Adrenal gland (tissue), 9 donors: ENCODE measurements at regions not wholly inside any gene's neighbourhood (a gene's known extent, or its start where the extent isn't known, plus 50 kb on each side); places are given as distances from the start of the nearest gene placed in this dataset.

Experiments used
- DNase-seq, 7 donors: peaks; one replicate each; pipeline ENCODE4 v3.0.0-alpha.2; 2019 to 2020
- H3K27ac ChIP-seq, 5 donors: fragments of 200-600 bp; sonication (generic) in 4 of 5; 1 replicate in 3 of 5; 2 replicates in 2 of 5; pipeline versions ENCODE4 v1.5.1 to v1.8.0; 2016 to 2020; ENCODE audit warnings: mild to moderate bottlenecking in 1 of 5
- H3K27me3 ChIP-seq: fragments of 200-600 bp; 2 replicates; pipeline ENCODE4 v1.8.0; 2021
- H3K36me3 ChIP-seq, 2 donors: fragments of 200-600 bp; replicated peaks in 1 of 2; 1 replicate in 1 of 2; 2 replicates in 1 of 2; pipeline versions ENCODE4 v1.5.1 to v1.8.0; 2018 to 2022
- H3K4me1 ChIP-seq, 2 donors: fragments of 200-600 bp; replicated peaks in 1 of 2; 1 replicate in 1 of 2; 2 replicates in 1 of 2; pipeline versions ENCODE4 v1.5.1 to v1.8.0; 2018 to 2021
- H3K4me3 ChIP-seq, 4 donors: fragments of 200-600 bp; sonication (generic) in 3 of 4; one replicate each; pipeline ENCODE4 v1.5.1; 2016 to 2018
- H3K9me3 ChIP-seq, 3 donors: fragments of 200-600 bp; sonication (generic) in 1 of 3; replicated peaks in 1 of 3; 1 replicate in 2 of 3; 2 replicates in 1 of 3; pipeline versions ENCODE4 v1.5.1 to v1.8.0; 2016 to 2021
- POLR2A ChIP-seq, 2 donors: fragments of 450-650 bp; IDR thresholded peaks; one replicate each; pipeline ENCODE4 v1.6.1; 2017; ENCODE audit warnings: antibody characterized with exemption in 2 of 2, mild to moderate bottlenecking in 2 of 2, moderate library complexity in 1 of 2
- WGBS, 4 donors: extraction: QIAGEN DNeasy Blood & Tissue Kit in 2 of 4; methylation state at CpG; one replicate each; pipeline versions ENCODE4 v1.1.5 to v1.1.7; 2013 to 2017; 5-methylcytosine and 5-hydroxymethylcytosine counted together
- intact Hi-C, 2 donors: fragments of 100-400 bp; cut with DNase I; formaldehyde crosslinking; loops; one replicate each; pipeline versions ENCODE4 v1.14.1 to v1.15.0; 2022 to 2023
- TF ChIP-seq, protein P1 (sequence below), 6 experiments: fragments of 450-650 bp in 4 of 6; fragments of 200-600 bp in 2 of 6; sonication (generic) in 1 of 6; IDR thresholded peaks; 1 replicate in 5 of 6; 2 replicates in 1 of 6; pipeline versions ENCODE4 v1.5.1 to v1.8.0; 2016 to 2021; ENCODE audit warnings: antibody characterized with exemption in 6 of 6, mild to moderate bottlenecking in 2 of 6, moderate library complexity in 1 of 6
- donor health status: healthy with polysubstance abuse.
- donor health status: Bipolar disorder and iron deficiency.
- donor health status: DM: yes; HTN: yes; CAD: no.
- donor health status: DM: no; HTN: no; CAD: no.
- donor health status: DM: no; HTN: no; CAD: no.

DNA sequence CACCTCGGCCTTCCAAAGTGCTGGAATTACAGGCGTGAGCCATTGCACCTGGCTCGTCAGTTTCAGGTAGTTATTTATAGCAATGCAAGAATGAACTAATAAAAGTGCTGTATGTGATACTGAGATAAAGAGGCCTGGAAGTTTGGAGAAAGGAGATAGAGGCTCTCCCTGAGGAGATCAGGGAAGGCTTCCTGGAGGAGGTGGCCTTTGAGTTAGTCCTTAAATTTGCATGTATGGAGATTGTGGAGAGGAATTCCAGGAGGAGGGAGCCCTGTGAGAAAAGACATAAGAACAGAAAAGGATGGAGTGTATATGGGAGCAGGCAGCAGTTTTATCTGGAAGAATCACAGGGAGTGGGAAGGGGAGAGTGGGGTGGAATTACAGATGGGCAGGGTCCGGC is 276.6 kb upstream of the EEF2KMT start:
- Histone ChIP-seq H3K4me1 (no peaks in the 10 kb centered on the region), H3K36me3 (no peaks in the 10 kb centered on the region), H3K27ac (no peak overlapping the region), H3K9me3 (no peaks in the 10 kb centered on the region), H3K27me3 (no peaks in the 10 kb centered on the region), H3K4me3 (no peak overlapping the region)
- DNase-seq, result no peak
- WGBS, 4 donors, result 55 to 76% (median 63%) methylated on average over 4 of the region's 4 CpGs
- TF ChIP-seq, protein P1, sequence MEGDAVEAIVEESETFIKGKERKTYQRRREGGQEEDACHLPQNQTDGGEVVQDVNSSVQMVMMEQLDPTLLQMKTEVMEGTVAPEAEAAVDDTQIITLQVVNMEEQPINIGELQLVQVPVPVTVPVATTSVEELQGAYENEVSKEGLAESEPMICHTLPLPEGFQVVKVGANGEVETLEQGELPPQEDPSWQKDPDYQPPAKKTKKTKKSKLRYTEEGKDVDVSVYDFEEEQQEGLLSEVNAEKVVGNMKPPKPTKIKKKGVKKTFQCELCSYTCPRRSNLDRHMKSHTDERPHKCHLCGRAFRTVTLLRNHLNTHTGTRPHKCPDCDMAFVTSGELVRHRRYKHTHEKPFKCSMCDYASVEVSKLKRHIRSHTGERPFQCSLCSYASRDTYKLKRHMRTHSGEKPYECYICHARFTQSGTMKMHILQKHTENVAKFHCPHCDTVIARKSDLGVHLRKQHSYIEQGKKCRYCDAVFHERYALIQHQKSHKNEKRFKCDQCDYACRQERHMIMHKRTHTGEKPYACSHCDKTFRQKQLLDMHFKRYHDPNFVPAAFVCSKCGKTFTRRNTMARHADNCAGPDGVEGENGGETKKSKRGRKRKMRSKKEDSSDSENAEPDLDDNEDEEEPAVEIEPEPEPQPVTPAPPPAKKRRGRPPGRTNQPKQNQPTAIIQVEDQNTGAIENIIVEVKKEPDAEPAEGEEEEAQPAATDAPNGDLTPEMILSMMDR (IDR thresholded peaks at IDR 0.05), result no peak
- TF ChIP-seq POLR2A (IDR thresholded peaks at IDR 0.05), result no peak
- intact Hi-C loops, result no loop called here

DNA sequence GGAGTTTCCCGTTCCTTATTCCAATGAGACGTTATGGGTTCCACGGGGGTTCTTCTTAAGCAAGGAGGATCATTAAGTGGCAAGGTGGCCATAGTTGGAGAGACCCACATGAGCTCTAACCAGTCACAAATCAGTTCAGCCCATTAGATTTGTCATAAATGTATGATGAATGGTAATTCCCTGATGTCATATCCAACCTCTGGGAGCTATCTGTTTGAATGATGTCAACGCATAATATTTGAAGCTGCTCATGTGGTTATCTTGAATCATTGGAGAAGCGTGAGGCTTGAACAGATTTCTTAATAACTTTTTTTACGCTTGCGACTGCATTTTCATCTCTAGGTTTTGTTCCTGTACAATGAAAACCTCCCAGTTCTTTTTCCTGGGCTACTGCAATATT is 270.4 kb upstream of the EEF2KMT start:
- TF ChIP-seq, protein P1 (IDR thresholded peaks at IDR 0.05), result no peak
- TF ChIP-seq POLR2A (IDR thresholded peaks at IDR 0.05), result no peak
- intact Hi-C loops, result no loop called here
- WGBS, 4 donors, result 53 to 69% (median 57%) methylated on average over 7 of the region's 7 CpGs

DNA sequence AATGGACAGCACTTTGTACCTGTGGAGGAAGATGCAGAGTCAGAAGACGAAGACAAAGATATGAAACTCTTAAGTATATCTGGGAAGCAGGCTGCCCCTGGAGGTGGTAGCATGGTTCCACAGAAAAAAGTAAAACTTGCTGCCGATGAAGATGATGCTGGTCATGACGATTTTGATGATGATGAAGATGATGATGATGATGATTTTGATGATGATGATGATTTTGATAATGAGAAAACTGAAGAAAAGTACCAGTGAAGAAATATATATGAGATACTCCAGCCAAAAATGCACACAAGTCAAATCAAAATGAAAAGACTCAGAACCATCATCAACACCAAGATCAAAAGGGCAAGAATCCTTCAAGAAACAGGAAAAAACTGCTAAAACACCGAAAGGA is 268.5 kb upstream of the EEF2KMT start:
- DNase-seq, result no peak
- intact Hi-C loops, result no loop called here
- Histone ChIP-seq H3K27me3 (no peaks in the 10 kb centered on the region), H3K27ac (no peak overlapping the region), H3K4me3 (no peak overlapping the region), H3K9me3 (no peaks in the 10 kb centered on the region), H3K36me3 (no peaks in the 10 kb centered on the region), H3K4me1 (no peaks in the 10 kb centered on the region)
- TF ChIP-seq POLR2A (IDR thresholded peaks at IDR 0.05), result no peak
- TF ChIP-seq, protein P1 (IDR thresholded peaks at IDR 0.05), result no peak
- WGBS, 4 donors, result 46 to 60% (median 52%) methylated on average over 4 of the region's 4 CpGs

More for the DNA sequence above, 270.4 kb upstream of the EEF2KMT start:
- H3K27ac ChIP-seq, result no peak overlapping the region
- H3K4me3 ChIP-seq, result no peak overlapping the region
- no peaks in the 10 kb centered on the region for H3K9me3 ChIP-seq
- no peaks in the 10 kb centered on the region for H3K27me3 ChIP-seq
- no peak for DNase-seq
- H3K36me3 ChIP-seq, result no peaks in the 10 kb centered on the region
- H3K4me1 ChIP-seq, result no peaks in the 10 kb centered on the region

DNA sequence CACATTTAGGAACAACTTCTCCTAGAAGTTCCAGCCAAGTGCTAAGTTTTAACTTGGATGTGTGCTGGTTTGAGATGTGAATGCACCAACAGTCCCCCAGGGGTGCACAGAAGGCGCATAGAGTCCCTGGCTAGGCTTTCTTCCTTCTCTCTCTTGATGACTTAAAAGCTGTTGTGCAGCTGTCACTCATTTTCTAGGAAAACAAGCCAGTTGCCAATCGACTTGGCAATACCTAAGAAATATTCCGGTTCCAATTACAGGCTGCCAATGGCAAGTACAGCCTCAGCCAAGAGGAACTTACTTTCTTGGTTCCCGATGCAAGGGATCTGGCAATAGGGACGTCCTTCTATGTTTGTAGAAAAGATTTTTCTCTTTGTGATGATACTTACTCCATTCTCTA is 266.6 kb upstream of the EEF2KMT start:
- WGBS, 4 donors, result 59 to 70% (median 63%) methylated on average over 5 of the region's 5 CpGs
- no peak for TF ChIP-seq POLR2A (IDR thresholded peaks at IDR 0.05)
- TF ChIP-seq, protein P1 (IDR thresholded peaks at IDR 0.05), result no peak
- H3K4me3 ChIP-seq, result no peak overlapping the region

More for the DNA sequence above, 266.6 kb upstream of the EEF2KMT start:
- Histone ChIP-seq H3K27me3 (no peaks in the 10 kb centered on the region), H3K9me3 (no peaks in the 10 kb centered on the region), H3K27ac (no peak overlapping the region), H3K4me1 (no peaks in the 10 kb centered on the region), H3K36me3 (no peaks in the 10 kb centered on the region)
- DNase-seq, result no peak
- intact Hi-C loops, result no loop called here
